Activated CD4-positive, alpha-beta T cell treated with anti-CD3 and anti-CD28 coated beads, Interleukin-2, amount 10 ng/mL, durations not matched to agents 7 days and 5 days (primary cell): ENCODE measurements at regions not wholly inside any gene's neighbourhood (a gene's known extent, or its start where the extent isn't known, plus 50 kb on each side); places are given as distances from the start of the nearest gene placed in this dataset.
"Not testable (repeated sequence)": the region's sequence is repeated elsewhere in the genome, so short reads cannot be mapped to it uniquely, and the experiment has no call there.

Experiments
- CTCF ChIA-PET: fragments of 350-600 bp; sonication (Branson Sonifier 250); formaldehyde crosslinking; loops from one replicate; lab custom pipeline; 2021; ENCODE audit warnings: antibody characterized with exemption; lab: Charles Lee
- POLR2A ChIA-PET: fragments of 350-600 bp; sonication (Branson Sonifier 250); formaldehyde crosslinking; loops from one replicate; lab custom pipeline; 2021; ENCODE audit warnings: antibody characterized with exemption; lab: Charles Lee
- DNase-seq: peaks from one replicate; pipeline ENCODE4 v3.0.0-alpha.2; 2020
- H3K27ac Mint-ChIP-seq: one replicate; pipeline ENCODE4 v1.8.0; 2021; ENCODE audit warnings: mild to moderate bottlenecking, moderate library complexity, mixed read lengths
- H3K27me3 Mint-ChIP-seq: one replicate; pipeline ENCODE4 v1.8.0; 2021; ENCODE audit warnings: mixed read lengths
- H3K36me3 Mint-ChIP-seq: one replicate; pipeline ENCODE4 v1.8.0; 2021; ENCODE audit warnings: low read depth, mixed read lengths
- H3K4me1 Mint-ChIP-seq: one replicate; pipeline ENCODE4 v1.8.0; 2021; ENCODE audit warnings: mixed read lengths
- H3K4me3 Mint-ChIP-seq: one replicate; pipeline ENCODE4 v1.8.0; 2021; ENCODE audit warnings: mild to moderate bottlenecking, moderate library complexity, mixed read lengths
- H3K9me3 Mint-ChIP-seq: one replicate; pipeline ENCODE4 v1.8.0; 2021; ENCODE audit warnings: mixed read lengths

GRCh38 chr7:15836041-15836440, 149.6 kb upstream of the MEOX2 start:
- ChIA-PET POLR2A (no interaction called here), CTCF (no interaction called here)
- H3K27me3 Mint-ChIP-seq: no peaks in the 10 kb centered on the region
- H3K27ac Mint-ChIP-seq: no peak overlapping the region
- no peaks in the 10 kb centered on the region for H3K36me3 Mint-ChIP-seq
- no peak for DNase-seq
- no peaks in the 10 kb centered on the region for H3K9me3 Mint-ChIP-seq
- H3K4me3 Mint-ChIP-seq: no peak overlapping the region
- no peaks in the 10 kb centered on the region for H3K4me1 Mint-ChIP-seq

- Mint-ChIP-seq H3K9me3 (no peaks in the 10 kb centered on the region), H3K27me3 (no peaks in the 10 kb centered on the region)
- POLR2A ChIA-PET: no interaction called here
Measured at GRCh38 chr7:15834446-15834845, 148.0 kb upstream of the MEOX2 start.

GRCh38 chr7:15832996-15833395, 146.5 kb upstream of the MEOX2 start:
- Mint-ChIP-seq H3K4me1 (no peaks in the 10 kb centered on the region), H3K4me3 (no peak overlapping the region), H3K9me3 (no peaks in the 10 kb centered on the region), H3K27me3 (no peaks in the 10 kb centered on the region), H3K27ac (no peak overlapping the region), H3K36me3 (no peaks in the 10 kb centered on the region)
- POLR2A ChIA-PET: no interaction called here
- CTCF ChIA-PET: no interaction called here
- DNase-seq: no peak

More at GRCh38 chr7:15834446-15834845, 148.0 kb upstream of the MEOX2 start:
- Mint-ChIP-seq H3K4me1 (no peaks in the 10 kb centered on the region), H3K27ac (no peak overlapping the region), H3K36me3 (no peaks in the 10 kb centered on the region), H3K4me3 (no peak overlapping the region)
- DNase-seq: no peak
- CTCF ChIA-PET: no interaction called here

- no peaks in the 10 kb centered on the region for H3K9me3 Mint-ChIP-seq
- ChIA-PET CTCF (no interaction called here), POLR2A (no interaction called here)
- DNase-seq: no peak
- no peaks in the 10 kb centered on the region for H3K4me1 Mint-ChIP-seq
- no peak overlapping the region for H3K27ac Mint-ChIP-seq
- no peak overlapping the region for H3K4me3 Mint-ChIP-seq
- H3K27me3 Mint-ChIP-seq: no peaks in the 10 kb centered on the region
- H3K36me3 Mint-ChIP-seq: no peaks in the 10 kb centered on the region
Measured at GRCh38 chr7:15831606-15832005, 145.1 kb upstream of the MEOX2 start.

GRCh38 chr7:15829691-15830090, 143.2 kb upstream of the MEOX2 start:
- no peak overlapping the region for H3K27ac Mint-ChIP-seq
- no peaks in the 10 kb centered on the region for H3K9me3 Mint-ChIP-seq
- ChIA-PET POLR2A (no interaction called here), CTCF (no interaction called here)
- no peaks in the 10 kb centered on the region for H3K27me3 Mint-ChIP-seq
- H3K36me3 Mint-ChIP-seq: no peaks in the 10 kb centered on the region
- no peak for DNase-seq
- H3K4me1 Mint-ChIP-seq: no peaks in the 10 kb centered on the region
- no peak overlapping the region for H3K4me3 Mint-ChIP-seq

- no peaks in the 10 kb centered on the region for H3K4me1 Mint-ChIP-seq
- ChIA-PET CTCF (no interaction called here), POLR2A (no interaction called here)
- H3K27ac Mint-ChIP-seq: no peak overlapping the region
- H3K36me3 Mint-ChIP-seq: no peaks in the 10 kb centered on the region
- H3K9me3 Mint-ChIP-seq: no peaks in the 10 kb centered on the region
- no peak overlapping the region for H3K4me3 Mint-ChIP-seq
- no peaks in the 10 kb centered on the region for H3K27me3 Mint-ChIP-seq
- DNase-seq: no peak
Measured at GRCh38 chr7:15828881-15829280, 142.4 kb upstream of the MEOX2 start.

GRCh38 chr7:15821484-15822427, 135.3 kb upstream of the MEOX2 start:
- Mint-ChIP-seq H3K9me3 (peaks cover 2% of the 10 kb centered on the region), H3K27ac (no peak overlapping the region), H3K27me3 (no peaks in the 10 kb centered on the region), H3K36me3 (no peaks in the 10 kb centered on the region), H3K4me3 (no peak overlapping the region), H3K4me1 (no peaks in the 10 kb centered on the region)
- DNase-seq: no peak
- CTCF ChIA-PET: no interaction called here
- POLR2A ChIA-PET: no interaction called here

GRCh38 chr7:15820319-15820718, 133.8 kb upstream of the MEOX2 start:
- CTCF ChIA-PET: no interaction called here
- no peaks in the 10 kb centered on the region for H3K27me3 Mint-ChIP-seq
- no peaks in the 10 kb centered on the region for H3K4me1 Mint-ChIP-seq
- H3K36me3 Mint-ChIP-seq: no peaks in the 10 kb centered on the region
- H3K9me3 Mint-ChIP-seq: peaks cover 2% of the 10 kb centered on the region
- POLR2A ChIA-PET: no interaction called here
- no peak overlapping the region for H3K4me3 Mint-ChIP-seq
- no peak for DNase-seq
- no peak overlapping the region for H3K27ac Mint-ChIP-seq

GRCh38 chr7:15816835-15817426, 130.4 kb upstream of the MEOX2 start:
- Mint-ChIP-seq H3K9me3 (peaks cover 5% of the 10 kb centered on the region), H3K4me3 (no peak overlapping the region), H3K36me3 (no peaks in the 10 kb centered on the region), H3K27ac (no peak overlapping the region), H3K27me3 (no peaks in the 10 kb centered on the region), H3K4me1 (no peaks in the 10 kb centered on the region)
- ChIA-PET CTCF (no interaction called here), POLR2A (no interaction called here)
- DNase-seq: no peak

- ChIA-PET POLR2A (no interaction called here), CTCF (no interaction called here)
- peaks cover 9% of the 10 kb centered on the region for H3K9me3 Mint-ChIP-seq
- no peak overlapping the region for H3K4me3 Mint-ChIP-seq
- H3K27ac Mint-ChIP-seq: no peak overlapping the region
- H3K27me3 Mint-ChIP-seq: no peaks in the 10 kb centered on the region
- H3K36me3 Mint-ChIP-seq: no peaks in the 10 kb centered on the region
- no peaks in the 10 kb centered on the region for H3K4me1 Mint-ChIP-seq
- DNase-seq: no peak
Measured at GRCh38 chr7:15813448-15813847, 127.0 kb upstream of the MEOX2 start.

- H3K27me3 Mint-ChIP-seq, H3K27ac Mint-ChIP-seq, H3K4me1 Mint-ChIP-seq, H3K4me3 Mint-ChIP-seq, CTCF ChIA-PET, POLR2A ChIA-PET, H3K36me3 Mint-ChIP-seq, DNase-seq: not testable (repeated sequence)
- peaks cover 11% of the 10 kb centered on the region for H3K9me3 Mint-ChIP-seq
Measured at GRCh38 chr7:15810383-15810782, 123.9 kb upstream of the MEOX2 start.

- H3K4me3 Mint-ChIP-seq, H3K27me3 Mint-ChIP-seq, POLR2A ChIA-PET, CTCF ChIA-PET, DNase-seq, H3K27ac Mint-ChIP-seq, H3K36me3 Mint-ChIP-seq, H3K4me1 Mint-ChIP-seq: not testable (repeated sequence)
- peaks cover 11% of the 10 kb centered on the region for H3K9me3 Mint-ChIP-seq
Measured at GRCh38 chr7:15809936-15810335, 123.5 kb upstream of the MEOX2 start.

- no peaks in the 10 kb centered on the region for H3K27me3 Mint-ChIP-seq
- H3K9me3 Mint-ChIP-seq: peaks cover 8% of the 10 kb centered on the region
- H3K27ac Mint-ChIP-seq: no peak overlapping the region
- ChIA-PET CTCF (no interaction called here), POLR2A (no interaction called here)
- H3K4me1 Mint-ChIP-seq: no peaks in the 10 kb centered on the region
- H3K4me3 Mint-ChIP-seq: no peak overlapping the region
- DNase-seq: no peak
- H3K36me3 Mint-ChIP-seq: no peaks in the 10 kb centered on the region
Measured at GRCh38 chr7:15805891-15806290, 119.4 kb upstream of the MEOX2 start.
